ENCODE measurements at regions not wholly inside any gene's neighbourhood (a gene's known extent, or its start where the extent isn't known, plus 50 kb on each side); places are given as distances from the start of the nearest gene placed in this dataset.

DNA sequence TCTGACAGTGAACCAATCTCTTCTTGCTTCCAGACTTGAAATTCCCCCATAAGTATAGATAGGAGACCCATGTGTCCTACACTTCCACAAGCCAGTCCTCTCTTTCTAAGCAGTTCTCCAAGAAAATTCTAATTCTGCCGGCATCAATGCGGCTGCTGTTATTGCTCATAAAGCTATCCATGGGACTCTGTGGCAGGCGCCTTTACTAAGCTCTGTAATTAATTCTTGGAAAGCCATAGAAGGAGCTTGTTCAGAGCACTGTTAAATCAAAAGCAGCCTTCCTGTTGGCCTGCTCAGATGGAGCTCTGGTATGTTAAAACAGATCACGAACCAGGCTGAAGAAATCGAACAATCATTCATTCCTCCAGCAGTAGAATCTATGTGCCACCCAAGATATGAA is 244.3 kb upstream of the NFE2L3 start:
- TF ChIP-seq POLR2A (IDR thresholded peaks at IDR 0.05) (no peak), EP300 (IDR thresholded peaks at IDR 0.05) (no peak)
- TF ChIP-seq, protein P1, sequence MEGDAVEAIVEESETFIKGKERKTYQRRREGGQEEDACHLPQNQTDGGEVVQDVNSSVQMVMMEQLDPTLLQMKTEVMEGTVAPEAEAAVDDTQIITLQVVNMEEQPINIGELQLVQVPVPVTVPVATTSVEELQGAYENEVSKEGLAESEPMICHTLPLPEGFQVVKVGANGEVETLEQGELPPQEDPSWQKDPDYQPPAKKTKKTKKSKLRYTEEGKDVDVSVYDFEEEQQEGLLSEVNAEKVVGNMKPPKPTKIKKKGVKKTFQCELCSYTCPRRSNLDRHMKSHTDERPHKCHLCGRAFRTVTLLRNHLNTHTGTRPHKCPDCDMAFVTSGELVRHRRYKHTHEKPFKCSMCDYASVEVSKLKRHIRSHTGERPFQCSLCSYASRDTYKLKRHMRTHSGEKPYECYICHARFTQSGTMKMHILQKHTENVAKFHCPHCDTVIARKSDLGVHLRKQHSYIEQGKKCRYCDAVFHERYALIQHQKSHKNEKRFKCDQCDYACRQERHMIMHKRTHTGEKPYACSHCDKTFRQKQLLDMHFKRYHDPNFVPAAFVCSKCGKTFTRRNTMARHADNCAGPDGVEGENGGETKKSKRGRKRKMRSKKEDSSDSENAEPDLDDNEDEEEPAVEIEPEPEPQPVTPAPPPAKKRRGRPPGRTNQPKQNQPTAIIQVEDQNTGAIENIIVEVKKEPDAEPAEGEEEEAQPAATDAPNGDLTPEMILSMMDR (IDR thresholded peaks at IDR 0.05) = no peak
